DND-41 (cell line): ENCODE measurements at regions not wholly inside any gene's neighbourhood (a gene's known extent, or its start where the extent isn't known, plus 50 kb on each side); places are given as distances from the start of the nearest gene placed in this dataset.

ENCODE experiments used
- ATAC-seq: fragments of 200-7000 bp; cut with Tn5 transposase; 3 replicates; pipeline ENCODE4 v1.9.1; 2021; ENCODE audit warnings: low read depth; ENCODE audit not compliant: insufficient read depth
- DNase-seq: peaks from one replicate; pipeline ENCODE4 v3.0.0-alpha.2; 2020
- H2AFZ ChIP-seq: 2 replicates; pipeline ENCODE4 v1.6.0; 2012; ENCODE audit warnings: low read depth, low read length
- H3K27ac ChIP-seq: 2 replicates; pipeline ENCODE4 v1.5.1; 2012; ENCODE audit warnings: low read length, inconsistent platforms
- H3K27me3 ChIP-seq: fragments of 200-600 bp; sonication (generic); 2 replicates; pipeline ENCODE4 v1.6.0; 2012; ENCODE audit warnings: low read length, mild to moderate bottlenecking, inconsistent platforms; ENCODE audit not compliant: insufficient read depth, poor library complexity
- H3K36me3 ChIP-seq: 2 replicates; pipeline ENCODE4 v1.5.1; 2012; ENCODE audit warnings: low read length, inconsistent platforms; ENCODE audit not compliant: insufficient read depth
- H3K4me1 ChIP-seq: 2 replicates; pipeline ENCODE4 v1.5.1; 2012; ENCODE audit warnings: mild to moderate bottlenecking, low read length; ENCODE audit not compliant: insufficient read depth
- H3K4me2 ChIP-seq: 2 replicates; pipeline ENCODE4 v1.6.0; 2012; ENCODE audit warnings: mild to moderate bottlenecking, moderate library complexity, low read length, inconsistent platforms; ENCODE audit not compliant: insufficient read depth
- H3K4me3 ChIP-seq, 2 experiments: fragments of 200-600 bp in 1 of 2; shearing (Covaris generic) in 1 of 2; 2 replicates each; pipeline ENCODE4 v1.5.1; 2012 to 2016; ENCODE audit warnings: inconsistent platforms in 2 of 2, low read length in 2 of 2, mild to moderate bottlenecking in 2 of 2, low read depth in 1 of 2, moderate library complexity in 1 of 2
- H3K79me2 ChIP-seq: 2 replicates; pipeline ENCODE4 v1.6.0; 2012; ENCODE audit warnings: low read length, inconsistent platforms; ENCODE audit not compliant: insufficient read depth
- H3K9ac ChIP-seq: 2 replicates; pipeline ENCODE4 v1.6.0; 2012; ENCODE audit warnings: low read depth, mild to moderate bottlenecking, inconsistent platforms, low read length, moderate library complexity
- H3K9me3 ChIP-seq: 2 replicates; pipeline ENCODE4 v1.5.1; 2012; ENCODE audit warnings: low read length, moderate library complexity, mild to moderate bottlenecking, inconsistent platforms; ENCODE audit not compliant: insufficient read depth, severe bottlenecking
- H4K20me1 ChIP-seq: 2 replicates; pipeline ENCODE4 v1.6.0; 2012; ENCODE audit warnings: low read length; ENCODE audit not compliant: insufficient read depth
- CTCF ChIP-seq: IDR thresholded peaks from 2 replicates; pipeline ENCODE4 v1.5.1; 2012; ENCODE audit warnings: borderline replicate concordance, low read length, moderate library complexity, mild to moderate bottlenecking; ENCODE audit not compliant: poor library complexity, severe bottlenecking; ENCODE audit errors: extremely low read depth
- EZH2 ChIP-seq: IDR thresholded peaks from 3 replicates; pipeline ENCODE4 v1.6.1; 2012; ENCODE audit warnings: borderline replicate concordance, low read depth, mild to moderate bottlenecking, moderate library complexity, low read length, inconsistent platforms; ENCODE audit not compliant: severe bottlenecking

- Histone ChIP-seq H3K9me3 (no peaks in the 10 kb centered on the region), H3K9ac (no peak overlapping the region), H3K36me3 (no peaks in the 10 kb centered on the region), H3K27ac (no peak overlapping the region), H4K20me1 (no peaks in the 10 kb centered on the region), H3K27me3 (no peaks in the 10 kb centered on the region), H3K4me1 (no peaks in the 10 kb centered on the region), H3K4me2 (no peak overlapping the region), H2AFZ (no peak overlapping the region), H3K79me2 (no peaks in the 10 kb centered on the region), H3K4me3 (no peak overlapping the region)
- no peak for TF ChIP-seq CTCF
- TF ChIP-seq EZH2, result no peak
- ATAC-seq (no peak), DNase-seq (no peak)
Measured at GRCh38 chr5:51746023-51746422, 362.8 kb downstream of the ISL1 start.

- no peak for DNase-seq
- H2AFZ ChIP-seq, result no peak overlapping the region
- no peaks in the 10 kb centered on the region for H4K20me1 ChIP-seq
- no peak overlapping the region for H3K9ac ChIP-seq
- no peak for TF ChIP-seq CTCF
- TF ChIP-seq EZH2, result no peak
- H3K4me1 ChIP-seq, result no peaks in the 10 kb centered on the region
- no peak overlapping the region for H3K4me2 ChIP-seq
- H3K4me3 ChIP-seq, result no peak overlapping the region
- no peaks in the 10 kb centered on the region for H3K36me3 ChIP-seq
- no peaks in the 10 kb centered on the region for H3K9me3 ChIP-seq
- H3K27ac ChIP-seq, result no peak overlapping the region
- ATAC-seq, result no peak
- H3K27me3 ChIP-seq, result no peaks in the 10 kb centered on the region
- H3K79me2 ChIP-seq, result no peaks in the 10 kb centered on the region
Measured at GRCh38 chr5:51748647-51749046, 365.4 kb downstream of the ISL1 start.
